M059J (cell line): ENCODE measurements at regions not wholly inside any gene's neighbourhood (a gene's known extent, or its start where the extent isn't known, plus 50 kb on each side); places are given as distances from the start of the nearest gene placed in this dataset.
"Not testable (repeated sequence)": the region's sequence is repeated elsewhere in the genome, so short reads cannot be mapped to it uniquely, and the experiment has no call there.

Experiments
- DNase-seq: peaks from one replicate; pipeline ENCODE4 v3.0.0-alpha.2; 2012; ENCODE audit warnings: low read depth

DNA sequence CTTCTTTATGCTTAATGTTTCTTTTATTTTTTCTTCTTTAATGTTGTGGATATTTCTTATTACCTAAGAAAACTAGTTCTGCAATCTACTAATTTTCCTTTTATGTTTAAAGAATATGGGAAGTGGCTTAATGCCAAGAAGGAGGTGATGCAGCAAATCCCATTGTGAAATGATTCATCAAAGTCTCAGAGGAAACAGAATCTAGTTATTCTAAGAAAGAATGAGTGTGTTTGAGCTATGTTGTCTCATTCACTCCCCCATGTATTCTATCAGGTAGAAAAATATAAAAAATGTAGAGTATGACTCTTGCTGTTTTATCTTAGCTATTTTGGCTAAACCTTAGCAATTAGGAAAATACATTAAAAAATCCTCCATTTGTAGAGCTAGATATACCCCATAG, 659.9 kb upstream of the RGS18 start:
- peak; percentile 2 for DNase-seq

DNA sequence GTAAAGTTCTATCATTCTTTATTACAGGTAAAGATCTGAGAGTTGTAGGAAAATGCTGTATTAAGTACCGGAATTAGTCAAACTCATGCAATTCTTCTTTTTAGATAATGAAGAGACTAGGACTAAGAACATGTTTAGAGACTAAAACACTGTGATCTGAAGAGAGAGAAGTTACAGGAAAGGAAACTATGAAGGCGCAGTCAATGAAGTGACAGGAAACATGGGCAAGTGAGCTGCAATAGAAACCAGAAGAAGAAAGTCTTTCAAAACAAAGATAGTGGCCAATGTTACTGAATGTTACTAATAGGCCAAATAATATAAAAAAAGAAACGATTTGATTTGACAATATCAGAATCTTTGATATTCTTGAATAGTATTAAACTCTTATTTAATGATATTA, 659.4 kb upstream of the RGS18 start:
- no peak for DNase-seq

DNA sequence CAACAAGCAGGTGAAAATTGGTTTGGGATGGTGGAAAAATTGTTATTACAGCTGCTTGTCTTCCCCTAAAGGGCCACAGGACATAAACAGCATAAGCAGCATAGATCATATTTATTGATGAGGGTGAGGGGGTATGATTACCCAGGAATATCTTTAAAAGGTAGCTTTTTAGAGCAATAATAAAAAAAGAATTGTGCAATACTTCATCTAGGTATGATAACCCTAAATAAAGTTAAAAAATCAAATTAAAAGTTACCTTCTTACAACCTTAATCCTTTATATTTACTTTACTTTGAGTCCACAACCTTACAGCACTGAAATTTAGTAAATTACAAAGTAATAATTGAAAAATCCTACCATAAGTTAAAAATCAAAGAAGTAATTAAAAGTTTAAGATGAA, 653.3 kb upstream of the RGS18 start:
- no peak for DNase-seq

- no peak for DNase-seq
Measured at GRCh38 chr1:191508239-191508638, 650.0 kb upstream of the RGS18 start.

GRCh38 chr1:191511480-191511879, 646.8 kb upstream of the RGS18 start:
- DNase-seq, result not testable (repeated sequence)

- no peak for DNase-seq
Measured at GRCh38 chr1:191517826-191518225, 640.4 kb upstream of the RGS18 start.

DNA sequence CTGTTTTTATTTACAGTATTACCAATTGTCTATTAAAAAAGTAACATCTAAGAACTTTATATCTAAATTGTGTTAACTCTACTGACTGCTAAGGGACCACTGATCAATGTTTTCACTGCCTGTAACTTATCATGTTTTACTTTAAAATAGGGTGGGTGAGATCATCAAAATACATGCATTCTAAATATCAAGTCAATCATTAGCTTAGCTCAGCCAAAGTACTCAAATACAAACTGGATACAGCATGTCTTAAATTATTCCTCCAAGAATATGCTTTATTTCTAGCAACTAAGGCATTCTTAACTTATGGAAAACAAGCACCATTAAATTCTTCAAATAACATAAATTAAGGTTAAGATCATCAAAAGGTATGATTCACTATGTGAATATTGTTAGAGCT, 638.7 kb upstream of the RGS18 start:
- DNase-seq, result no peak

DNA sequence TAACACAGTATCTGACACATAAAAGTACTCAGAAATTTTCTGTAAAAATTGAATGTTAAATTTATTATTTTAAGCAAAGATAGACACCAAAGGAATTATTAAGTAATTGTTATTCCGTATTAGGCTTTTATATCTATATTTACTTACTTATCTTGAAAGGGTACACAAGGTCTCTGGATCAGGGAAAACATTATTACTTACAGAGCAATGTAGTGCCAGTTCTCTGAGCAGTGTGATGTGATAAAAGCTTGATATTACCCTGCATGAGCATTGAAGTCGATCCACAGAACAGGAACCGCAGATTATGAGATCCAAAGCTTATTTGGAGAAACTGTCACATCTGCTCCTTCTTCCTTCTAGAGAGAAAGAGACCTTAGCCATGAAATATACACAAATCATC, 637.9 kb upstream of the RGS18 start:
- DNase-seq, result no peak

DNA sequence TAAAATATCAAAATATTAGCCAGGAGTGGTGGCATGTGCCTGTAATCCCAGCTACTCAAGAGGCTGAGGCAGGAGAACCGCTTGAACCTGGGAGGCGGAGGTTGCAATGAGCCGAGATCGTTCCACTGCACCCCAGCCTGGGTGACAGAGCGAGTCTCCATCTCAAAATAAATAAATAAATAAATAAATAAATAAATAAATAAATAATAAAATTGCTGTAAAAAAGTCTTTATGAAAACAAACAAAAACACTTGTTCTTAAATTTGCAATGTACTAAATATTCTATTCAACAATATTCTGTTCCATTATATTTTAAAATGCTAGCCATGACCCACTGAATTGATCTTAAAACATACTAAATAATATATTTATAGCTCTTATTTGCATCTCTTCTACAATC, 632.3 kb upstream of the RGS18 start:
- not testable (repeated sequence) for DNase-seq

DNA sequence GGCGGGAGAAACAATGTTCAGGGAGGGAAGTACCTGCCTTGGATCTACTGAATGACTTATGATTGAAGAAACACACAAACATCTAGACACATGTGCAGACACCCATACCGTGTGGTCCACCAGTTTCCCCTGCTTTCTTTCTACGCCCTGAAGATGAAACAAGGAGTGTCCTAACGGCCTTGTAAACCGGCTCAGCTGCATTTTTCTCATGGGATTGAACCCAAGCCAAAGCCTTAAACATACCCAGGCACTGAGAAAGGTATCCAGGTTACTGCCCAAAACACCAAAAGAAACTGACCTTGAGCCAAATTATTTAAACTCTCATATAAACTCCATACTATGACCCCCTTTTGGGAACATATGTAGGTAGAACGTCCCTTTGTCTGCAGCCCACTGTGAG, 630.0 kb upstream of the RGS18 start:
- DNase-seq, result no peak

DNA sequence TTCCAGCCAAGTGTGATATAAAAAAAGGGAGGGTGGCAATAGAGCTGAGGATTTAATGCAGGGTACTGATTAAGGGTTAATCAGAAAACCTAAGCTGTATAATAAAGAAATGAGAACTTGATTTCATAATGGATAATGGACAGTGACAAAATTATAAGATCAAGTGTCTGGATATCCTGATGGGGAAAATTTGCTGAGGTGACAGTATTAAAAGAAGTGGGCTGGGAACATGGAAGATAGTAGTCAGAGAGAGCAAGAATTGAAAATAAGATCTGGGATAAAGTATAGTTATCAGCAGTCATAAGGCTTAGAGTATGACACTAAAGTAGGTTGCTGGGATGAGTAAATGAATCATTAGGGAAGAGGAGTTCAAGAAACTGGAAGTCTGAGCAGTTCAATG, 627.3 kb upstream of the RGS18 start:
- DNase-seq, result no peak

GRCh38 chr1:191533254-191533653, 625.0 kb upstream of the RGS18 start:
- no peak for DNase-seq

- DNase-seq, result no peak
Measured at GRCh38 chr1:191536791-191537429, 621.4 kb upstream of the RGS18 start.

DNA sequence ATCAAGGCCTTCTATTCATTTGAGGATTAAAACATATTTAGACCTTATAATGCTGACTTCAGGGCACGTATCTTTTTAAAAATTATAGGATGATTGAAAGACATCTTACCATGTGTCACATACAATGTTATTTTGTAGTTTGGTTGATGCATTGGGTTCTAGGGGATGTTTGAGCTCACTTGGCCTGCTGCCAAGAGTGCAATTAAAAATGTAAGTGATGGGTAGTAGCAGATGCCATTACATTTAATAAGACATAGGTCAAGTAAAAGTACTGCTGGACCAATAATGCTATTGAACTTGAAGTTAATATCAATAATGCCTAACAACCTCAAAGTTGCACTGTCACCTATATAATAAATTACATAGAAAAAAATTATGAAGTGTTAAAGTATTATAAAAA, 616.5 kb upstream of the RGS18 start:
- DNase-seq, result no peak

DNA sequence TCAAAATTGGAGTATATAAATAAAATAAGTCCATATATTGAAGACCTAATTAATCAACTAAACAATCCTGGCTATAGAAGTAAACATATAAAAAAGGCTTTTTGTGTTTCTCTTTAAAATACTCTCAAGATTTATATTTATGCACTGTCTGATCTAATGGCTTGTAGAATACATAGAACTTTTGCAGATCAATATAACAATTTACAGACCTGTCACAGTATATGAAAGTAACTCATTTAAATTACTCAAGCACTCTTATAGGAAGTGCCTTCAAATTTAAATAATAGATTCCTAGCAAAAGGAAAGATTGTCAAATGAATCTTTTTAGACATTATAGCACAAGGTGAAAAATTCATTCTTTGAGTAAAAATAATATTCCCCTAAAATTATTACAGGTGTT, 615.8 kb upstream of the RGS18 start:
- no peak for DNase-seq

GRCh38 chr1:191546803-191547202, 611.5 kb upstream of the RGS18 start:
- DNase-seq, result no peak

DNA sequence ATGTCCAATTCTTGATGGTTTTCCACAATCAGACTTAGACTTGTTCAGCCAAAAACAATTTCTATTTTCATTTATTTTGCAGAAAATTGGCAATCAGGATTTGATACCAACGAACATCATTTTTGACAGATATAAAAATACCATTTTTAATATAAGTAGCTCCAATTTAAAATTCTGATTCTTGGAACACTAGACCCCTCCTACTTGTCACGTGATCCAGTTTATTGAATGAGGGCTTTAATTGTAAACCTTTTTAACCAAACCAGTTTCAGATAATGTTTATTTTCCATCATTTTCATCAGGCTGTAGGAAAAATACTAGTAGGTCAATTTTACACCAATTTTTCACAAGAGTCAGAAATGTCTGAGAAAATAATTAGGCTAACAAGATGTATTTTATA, 607.2 kb upstream of the RGS18 start:
- DNase-seq, result no peak

- no peak for DNase-seq
Measured at GRCh38 chr1:191558379-191558778, 599.9 kb upstream of the RGS18 start.

DNA sequence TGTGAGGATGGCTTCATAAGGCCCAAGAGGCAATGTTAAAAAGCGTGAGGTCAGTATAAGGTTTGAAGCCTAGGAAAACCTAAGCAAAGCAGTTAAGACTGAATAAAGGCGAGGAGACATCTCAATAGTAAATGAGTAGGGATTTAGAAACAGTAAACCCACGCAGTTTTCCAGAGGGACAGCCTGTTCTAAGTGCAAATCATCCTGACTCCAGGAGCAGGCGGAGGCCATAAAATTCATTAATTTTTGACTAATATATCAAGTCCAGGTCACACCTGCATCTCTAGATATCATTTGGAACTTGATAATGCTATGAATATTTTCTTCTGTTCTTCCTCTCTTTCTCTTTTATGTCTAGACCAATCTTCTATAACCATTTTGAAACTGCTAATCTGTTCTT, 597.0 kb upstream of the RGS18 start:
- no peak for DNase-seq

- no peak for DNase-seq
Measured at GRCh38 chr1:191564275-191564674, 594.0 kb upstream of the RGS18 start.

- DNase-seq, result no peak
Measured at GRCh38 chr1:191572479-191572878, 585.8 kb upstream of the RGS18 start.

GRCh38 chr1:191575180-191575579, 583.1 kb upstream of the RGS18 start:
- no peak for DNase-seq

- no peak for DNase-seq
Measured at GRCh38 chr1:191575746-191576145, 582.5 kb upstream of the RGS18 start.

- DNase-seq, result no peak
Measured at GRCh38 chr1:191577213-191577612, 581.0 kb upstream of the RGS18 start.

DNA sequence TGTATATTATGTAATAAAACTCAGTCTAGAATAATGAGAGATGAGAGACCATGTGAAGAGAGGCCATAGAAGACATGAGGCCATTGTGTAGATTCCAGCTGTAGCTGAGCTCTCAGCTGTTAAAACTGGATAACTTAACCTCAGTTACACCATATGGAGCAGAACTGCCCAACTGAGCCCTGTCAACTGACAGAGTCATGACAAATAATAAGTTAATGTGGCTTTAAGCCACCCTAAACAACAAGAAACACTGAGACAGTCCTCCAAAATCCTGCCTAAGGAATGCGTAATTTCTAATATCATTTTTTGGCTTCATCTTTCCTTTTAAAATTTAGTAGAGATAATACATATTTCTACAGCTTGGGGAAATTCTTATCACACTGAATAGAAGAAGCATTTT, 580.0 kb upstream of the RGS18 start:
- no peak for DNase-seq
